ENCODE measurements at regions not wholly inside any gene's neighbourhood (a gene's known extent, or its start where the extent isn't known, plus 50 kb on each side); places are given as distances from the start of the nearest gene placed in this dataset.

- TF ChIP-seq, protein P1, sequence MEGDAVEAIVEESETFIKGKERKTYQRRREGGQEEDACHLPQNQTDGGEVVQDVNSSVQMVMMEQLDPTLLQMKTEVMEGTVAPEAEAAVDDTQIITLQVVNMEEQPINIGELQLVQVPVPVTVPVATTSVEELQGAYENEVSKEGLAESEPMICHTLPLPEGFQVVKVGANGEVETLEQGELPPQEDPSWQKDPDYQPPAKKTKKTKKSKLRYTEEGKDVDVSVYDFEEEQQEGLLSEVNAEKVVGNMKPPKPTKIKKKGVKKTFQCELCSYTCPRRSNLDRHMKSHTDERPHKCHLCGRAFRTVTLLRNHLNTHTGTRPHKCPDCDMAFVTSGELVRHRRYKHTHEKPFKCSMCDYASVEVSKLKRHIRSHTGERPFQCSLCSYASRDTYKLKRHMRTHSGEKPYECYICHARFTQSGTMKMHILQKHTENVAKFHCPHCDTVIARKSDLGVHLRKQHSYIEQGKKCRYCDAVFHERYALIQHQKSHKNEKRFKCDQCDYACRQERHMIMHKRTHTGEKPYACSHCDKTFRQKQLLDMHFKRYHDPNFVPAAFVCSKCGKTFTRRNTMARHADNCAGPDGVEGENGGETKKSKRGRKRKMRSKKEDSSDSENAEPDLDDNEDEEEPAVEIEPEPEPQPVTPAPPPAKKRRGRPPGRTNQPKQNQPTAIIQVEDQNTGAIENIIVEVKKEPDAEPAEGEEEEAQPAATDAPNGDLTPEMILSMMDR (IDR thresholded peaks at IDR 0.05; ENCODE audit: insufficient read depth, low read length), result no peak
- TF ChIP-seq POLR2AphosphoS5 (IDR thresholded peaks at IDR 0.05; ENCODE audit: low read depth), result no peak
Measured at GRCh38 chr3:76930712-76931111, 109.2 kb upstream of the ROBO2 start.

Measured in HL-60 (cell line).